ENCODE measurements at regions not wholly inside any gene's neighbourhood (a gene's known extent, or its start where the extent isn't known, plus 50 kb on each side); places are given as distances from the start of the nearest gene placed in this dataset.

DNA sequence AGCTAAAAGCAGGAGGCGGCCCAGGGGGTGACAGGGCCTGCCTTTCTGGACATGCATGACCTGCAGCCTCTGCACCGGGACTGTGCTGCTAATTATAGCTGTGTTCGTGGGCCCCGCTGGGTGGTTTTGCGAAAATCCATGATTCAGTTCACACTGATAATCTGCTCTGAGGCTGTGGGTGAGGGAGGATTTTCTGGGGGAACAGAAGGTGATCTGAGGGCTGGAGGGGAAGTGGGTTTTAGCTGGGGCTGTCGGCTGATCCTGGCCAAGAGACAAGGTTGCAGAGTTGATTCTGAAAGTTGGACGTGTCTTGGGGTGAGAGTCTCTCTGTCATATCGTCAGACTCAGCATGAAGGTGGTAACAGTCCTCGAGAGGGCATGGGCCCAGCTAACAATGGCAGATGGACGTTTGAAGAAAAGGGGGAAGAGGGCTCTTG is 187.5 kb upstream of the ZNF469 start:
- TF ChIP-seq, protein P1, sequence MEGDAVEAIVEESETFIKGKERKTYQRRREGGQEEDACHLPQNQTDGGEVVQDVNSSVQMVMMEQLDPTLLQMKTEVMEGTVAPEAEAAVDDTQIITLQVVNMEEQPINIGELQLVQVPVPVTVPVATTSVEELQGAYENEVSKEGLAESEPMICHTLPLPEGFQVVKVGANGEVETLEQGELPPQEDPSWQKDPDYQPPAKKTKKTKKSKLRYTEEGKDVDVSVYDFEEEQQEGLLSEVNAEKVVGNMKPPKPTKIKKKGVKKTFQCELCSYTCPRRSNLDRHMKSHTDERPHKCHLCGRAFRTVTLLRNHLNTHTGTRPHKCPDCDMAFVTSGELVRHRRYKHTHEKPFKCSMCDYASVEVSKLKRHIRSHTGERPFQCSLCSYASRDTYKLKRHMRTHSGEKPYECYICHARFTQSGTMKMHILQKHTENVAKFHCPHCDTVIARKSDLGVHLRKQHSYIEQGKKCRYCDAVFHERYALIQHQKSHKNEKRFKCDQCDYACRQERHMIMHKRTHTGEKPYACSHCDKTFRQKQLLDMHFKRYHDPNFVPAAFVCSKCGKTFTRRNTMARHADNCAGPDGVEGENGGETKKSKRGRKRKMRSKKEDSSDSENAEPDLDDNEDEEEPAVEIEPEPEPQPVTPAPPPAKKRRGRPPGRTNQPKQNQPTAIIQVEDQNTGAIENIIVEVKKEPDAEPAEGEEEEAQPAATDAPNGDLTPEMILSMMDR (IDR thresholded peaks at IDR 0.05) = no peak
- TF ChIP-seq EZH2 (IDR thresholded peaks at IDR 0.05; ENCODE audit: borderline replicate concordance, insufficient read depth, low read depth, low read length, poor library complexity, severe bottlenecking) = no peak
- ATAC-seq (ENCODE audit: low read depth) (no peak), DNase-seq (no peak)
- no peaks in the 10 kb centered on the region for H3K27me3 Mint-ChIP-seq
- Histone ChIP-seq H3K4me2 (replicated peaks; ENCODE audit: low read depth, low read length, poor library complexity, severe bottlenecking) (no peak overlapping the region), H4K20me1 (ENCODE audit: control insufficient read depth, insufficient read depth, low read length, poor library complexity, severe bottlenecking) (no peaks in the 10 kb centered on the region), H3K9ac (ENCODE audit: low read length) (no peak overlapping the region), H3K27ac (ENCODE audit: low read length in 2 of 2) (no peak overlapping the region), H3K4me3 (ENCODE audit: control extremely low read depth in 1 of 5, extremely low read depth in 1 of 5, insufficient read depth in 1 of 5, low read depth in 2 of 5, low read length in 4 of 5) (no peak overlapping the region), H3K79me2 (ENCODE audit: control insufficient read depth, insufficient read depth, low read length) (no peaks in the 10 kb centered on the region), H2AFZ (ENCODE audit: insufficient read depth, low read depth, low read length, poor library complexity, severe bottlenecking) (no peak overlapping the region), H3K36me3 (replicated peaks in 1 of 2; ENCODE audit: control extremely low read depth in 1 of 2, control insufficient read depth in 1 of 2, extremely low read depth in 1 of 2, insufficient read depth in 2 of 2, low read length in 1 of 2) (no peaks in the 10 kb centered on the region), H3K9me3 (ENCODE audit: control extremely low read depth in 1 of 3, control insufficient read depth in 2 of 3, insufficient read depth in 1 of 3, low read length in 2 of 3) (peaks cover 0 to 2% (median 0%) of the 10 kb centered on the region in 3 donors), H3K27me3 (replicated peaks in 1 of 4; ENCODE audit: control extremely low read depth in 1 of 4, control insufficient read depth in 3 of 4, insufficient read depth in 4 of 4, low read length in 3 of 4) (no peaks in the 10 kb centered on the region), H3K4me1 (ENCODE audit: control insufficient read depth in 2 of 2, insufficient read depth in 2 of 2, low read length in 2 of 2) (no peaks in the 10 kb centered on the region)
- H3K9me3 Mint-ChIP-seq (ENCODE audit: insufficient read depth) = peaks cover 4% of the 10 kb centered on the region
- intact Hi-C loops (cut with micrococcal nuclease) = no loop called here
- H3K27ac Mint-ChIP-seq = no peak overlapping the region
- ChIA-PET POLR2A (no interaction called here), CTCF (interaction anchor here (0.6 kb wide), 1 partner anchor 83 kb away, joined by 4 read pairs; no protein-coding TSS in a partner anchor)
- 38% methylated on average over 10 of the region's 10 CpGs for WGBS (ENCODE audit: insufficient coverage)
- H3K4me1 Mint-ChIP-seq = peaks cover 2% of the 10 kb centered on the region
- no peak overlapping the region for H3K4me3 Mint-ChIP-seq

DNA sequence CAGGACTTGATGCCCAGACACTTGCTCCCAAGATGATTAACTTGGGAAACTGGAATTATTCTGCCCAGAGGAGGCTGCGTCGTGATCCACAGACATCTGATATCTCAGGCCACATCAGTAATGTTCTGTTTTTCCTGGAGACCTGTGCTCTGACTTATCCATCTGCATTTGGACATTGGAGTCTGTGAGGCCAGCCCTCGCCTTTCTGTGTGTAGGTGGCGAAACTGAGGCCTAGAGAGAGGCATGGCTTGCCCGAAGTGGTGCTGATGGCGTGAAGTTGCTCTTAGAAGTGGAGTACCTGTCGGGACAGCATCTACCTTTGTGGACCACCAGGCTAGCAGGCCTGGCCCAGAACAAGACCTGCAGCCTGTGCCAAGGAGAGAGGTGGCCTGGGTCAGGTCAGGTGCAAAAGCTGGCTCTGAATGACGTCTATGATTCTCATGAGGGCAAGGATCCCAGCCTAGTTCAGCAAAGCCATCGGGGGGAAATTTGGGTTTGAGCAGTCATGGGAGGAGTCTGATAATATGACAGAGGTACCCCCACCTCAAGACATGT is 186.8 kb upstream of the ZNF469 start:
- peaks cover 0 to 2% (median 0%) of the 10 kb centered on the region in 3 donors for H3K9me3 ChIP-seq (ENCODE audit: control extremely low read depth in 1 of 3, control insufficient read depth in 2 of 3, insufficient read depth in 1 of 3, low read length in 2 of 3)
- no peaks in the 10 kb centered on the region for H3K27me3 ChIP-seq (replicated peaks in 1 of 4; ENCODE audit: control extremely low read depth in 1 of 4, control insufficient read depth in 3 of 4, insufficient read depth in 4 of 4, low read length in 3 of 4)
- TF ChIP-seq, protein P1 (IDR thresholded peaks at IDR 0.05) = no peak
- no peak for TF ChIP-seq EZH2 (IDR thresholded peaks at IDR 0.05; ENCODE audit: borderline replicate concordance, insufficient read depth, low read depth, low read length, poor library complexity, severe bottlenecking)
- Mint-ChIP-seq H3K27me3 (no peaks in the 10 kb centered on the region), H3K27ac (no peak overlapping the region), H3K4me1 (peaks cover 2% of the 10 kb centered on the region), H3K9me3 (ENCODE audit: insufficient read depth) (peaks cover 4% of the 10 kb centered on the region), H3K4me3 (no peak overlapping the region)
- ChIA-PET POLR2A (no interaction called here), CTCF (no interaction called here)
- WGBS (ENCODE audit: insufficient coverage) = 90% methylated on average over 8 of the region's 9 CpGs
- no peak overlapping the region for H3K9ac ChIP-seq (ENCODE audit: low read length)
- H3K79me2 ChIP-seq (ENCODE audit: control insufficient read depth, insufficient read depth, low read length) = no peaks in the 10 kb centered on the region
- DNase-seq = no peak
- H3K4me2 ChIP-seq (replicated peaks; ENCODE audit: low read depth, low read length, poor library complexity, severe bottlenecking) = no peak overlapping the region
- ATAC-seq (ENCODE audit: low read depth) = no peak
- H2AFZ ChIP-seq (ENCODE audit: insufficient read depth, low read depth, low read length, poor library complexity, severe bottlenecking) = no peak overlapping the region
- intact Hi-C loops (cut with micrococcal nuclease) = no loop called here
- H3K36me3 ChIP-seq (replicated peaks in 1 of 2; ENCODE audit: control extremely low read depth in 1 of 2, control insufficient read depth in 1 of 2, extremely low read depth in 1 of 2, insufficient read depth in 2 of 2, low read length in 1 of 2) = no peaks in the 10 kb centered on the region
- H3K4me1 ChIP-seq (ENCODE audit: control insufficient read depth in 2 of 2, insufficient read depth in 2 of 2, low read length in 2 of 2) = no peaks in the 10 kb centered on the region
- no peaks in the 10 kb centered on the region for H4K20me1 ChIP-seq (ENCODE audit: control insufficient read depth, insufficient read depth, low read length, poor library complexity, severe bottlenecking)
- no peak overlapping the region for H3K27ac ChIP-seq (ENCODE audit: low read length in 2 of 2)
- H3K4me3 ChIP-seq (ENCODE audit: control extremely low read depth in 1 of 5, extremely low read depth in 1 of 5, insufficient read depth in 1 of 5, low read depth in 2 of 5, low read length in 4 of 5) = no peak overlapping the region
